A549 (cell line): ENCODE measurements at regions not wholly inside any gene's neighbourhood (a gene's known extent, or its start where the extent isn't known, plus 50 kb on each side); places are given as distances from the start of the nearest gene placed in this dataset.

Experiments used
- ATAC-seq, 2 experiments: fragments of 200-7000 bp in 1 of 2; fragments of >200 bp in 1 of 2; cut with Nextera tagmentation in 1 of 2; cut with Tn5 transposase in 1 of 2; 3 replicates each; pipeline versions ENCODE4 v1.8.0 to v1.9.1; 2018 to 2020; ENCODE audit warnings: mild to moderate bottlenecking in 1 of 2, moderate library complexity in 1 of 2
- CTCF ChIA-PET: fragments of 300-600 bp; sonication (Branson Sonifier 250); formaldehyde crosslinking; extraction: SDS; loops from one replicate; lab custom pipeline; 2021; ENCODE audit warnings: antibody characterized with exemption, inconsistent platforms; lab: Yijun Ruan, JAX
- POLR2A ChIA-PET: fragments of 350-600 bp; formaldehyde crosslinking; extraction: SDS; loops from one replicate; lab custom pipeline; 2021; ENCODE audit warnings: antibody characterized with exemption, inconsistent platforms; lab: Yijun Ruan, JAX
- DNase-seq, 2 experiments: peaks; one replicate each; pipeline versions ENCODE4 v3.0.0 to v3.0.0-alpha.2; 2011 to 2016; ENCODE audit warnings: low read depth in 1 of 2, low spot score in 1 of 2
- FAIRE-seq: peaks from 2 replicates; lab custom pipeline; 2011; peaks lifted over from hg19 to GRCh38; lab: Jason Lieb, UNC
- H3K27ac ChIP-seq, 2 experiments: fragments of >200 bp; sonication (Bioruptor Twin); formaldehyde crosslinking; 3 replicates each; pipeline ENCODE4 v1.5.1; 2016 to 2017
- H3K4me1 ChIP-seq: fragments of >200 bp; sonication (Bioruptor Twin); formaldehyde crosslinking; 3 replicates; pipeline ENCODE4 v1.6.1; 2016
- H3K4me2 ChIP-seq: fragments of >200 bp; sonication (Bioruptor Twin); formaldehyde crosslinking; 3 replicates; pipeline ENCODE4 v1.6.1; 2016
- H3K4me3 ChIP-seq: fragments of >200 bp; sonication (Bioruptor Twin); formaldehyde crosslinking; 3 replicates; pipeline ENCODE4 v1.5.1; 2016
- H3K9me3 ChIP-seq: fragments of >200 bp; sonication (Bioruptor Twin); formaldehyde crosslinking; 3 replicates; pipeline ENCODE4 v1.6.1; 2016
- BHLHE40 ChIP-seq: IDR thresholded peaks from 2 replicates; pipeline ENCODE4 v1.6.1; 2012; ENCODE audit warnings: low read depth, low read length, inconsistent platforms
- CEBPB ChIP-seq, 2 experiments: fragments of >200 bp in 1 of 2; sonication (Bioruptor Twin) in 1 of 2; formaldehyde crosslinking in 1 of 2; IDR thresholded peaks; 2 replicates each; pipeline ENCODE4 v1.6.1; 2012 to 2016
- CHD2 ChIP-seq: fragments of 150-350 bp; IDR thresholded peaks from 2 replicates; pipeline ENCODE4 v1.6.1; 2014; ENCODE audit warnings: low read length; ENCODE audit not compliant: partially characterized antibody
- CHD4 ChIP-seq: fragments of 200-600 bp; sonication (generic); IDR thresholded peaks from 2 replicates; pipeline ENCODE4 v1.6.1; 2016; ENCODE audit warnings: antibody characterized with exemption, mild to moderate bottlenecking, borderline replicate concordance
- EHF ChIP-seq: fragments of 250-450 bp; sonication (Bioruptor Pico); IDR thresholded peaks from 2 replicates; pipeline ENCODE4 v1.5.0; 2020; ENCODE audit warnings: mild to moderate bottlenecking
- EP300 ChIP-seq, 2 experiments: fragments of >200 bp; sonication (Bioruptor Twin); formaldehyde crosslinking; IDR thresholded peaks; 2 replicates in 1 of 2; 3 replicates in 1 of 2; pipeline ENCODE4 v1.6.1; 2016 to 2017
- ESRRA ChIP-seq: fragments of 150-350 bp; IDR thresholded peaks from 2 replicates; pipeline ENCODE4 v1.6.1; 2014; ENCODE audit warnings: mild to moderate bottlenecking, low read length, borderline replicate concordance
- FOSB ChIP-seq: fragments of 250-450 bp; sonication (Bioruptor Pico); IDR thresholded peaks from 2 replicates; pipeline ENCODE4 v1.5.0; 2020; ENCODE audit warnings: mild to moderate bottlenecking, moderate library complexity
- FOSL2 ChIP-seq, 2 experiments: fragments of 450-650 bp in 1 of 2; fragments of >200 bp in 1 of 2; sonication (Bioruptor Twin) in 1 of 2; formaldehyde crosslinking; IDR thresholded peaks; 2 replicates each; pipeline versions ENCODE4 v1.5.0 to v1.6.1; 2016 to 2020; ENCODE audit warnings: mild to moderate bottlenecking in 1 of 2, moderate library complexity in 1 of 2
- HEYL ChIP-seq: fragments of 250-450 bp; sonication (Bioruptor Pico); IDR thresholded peaks from 2 replicates; pipeline ENCODE4 v1.8.0; 2021; ENCODE audit warnings: mild to moderate bottlenecking, moderate library complexity
- JUNB ChIP-seq: fragments of >200 bp; sonication (Bioruptor Twin); formaldehyde crosslinking; IDR thresholded peaks from 2 replicates; pipeline ENCODE4 v1.6.1; 2016
- KDM5A ChIP-seq: fragments of 200-600 bp; sonication (generic); IDR thresholded peaks from 2 replicates; pipeline ENCODE4 v1.6.1; 2016; ENCODE audit warnings: antibody characterized with exemption, mild to moderate bottlenecking
- MAZ ChIP-seq: fragments of 150-350 bp; IDR thresholded peaks from 2 replicates; pipeline ENCODE4 v1.6.1; 2014; ENCODE audit warnings: antibody characterized with exemption, low read depth, low read length, borderline replicate concordance
- MYC ChIP-seq: IDR thresholded peaks from 2 replicates; pipeline ENCODE4 v1.6.1; 2012; ENCODE audit warnings: mild to moderate bottlenecking, inconsistent platforms, low read length, improper control_type of control experiment, borderline replicate concordance
- NFE2L2 ChIP-seq: fragments of 150-350 bp; conservative IDR thresholded peaks from 2 replicates; pipeline ENCODE4 v1.6.1; 2014; ENCODE audit warnings: low read length
- PBX3 ChIP-seq: IDR thresholded peaks from 2 replicates; pipeline ENCODE4 v1.6.1; 2012
- PHF8 ChIP-seq: fragments of 200-600 bp; sonication (generic); IDR thresholded peaks from 2 replicates; pipeline ENCODE4 v1.6.1; 2016; ENCODE audit warnings: low read depth, mild to moderate bottlenecking, antibody characterized with exemption, moderate library complexity, borderline replicate concordance
- POLR2AphosphoS2 ChIP-seq: conservative IDR thresholded peaks from 2 replicates; pipeline ENCODE4 v1.6.1; 2012; ENCODE audit warnings: low read length, improper control_type of control experiment, inconsistent platforms
- RFX5 ChIP-seq: fragments of 450-650 bp; IDR thresholded peaks from 2 replicates; pipeline ENCODE4 v1.7.1; 2014; ENCODE audit warnings: antibody characterized with exemption, mild to moderate bottlenecking, moderate library complexity
- SMC3 ChIP-seq: fragments of >200 bp; sonication (Bioruptor Twin); formaldehyde crosslinking; IDR thresholded peaks from 3 replicates; pipeline ENCODE4 v1.6.1; 2018; ENCODE audit warnings: inconsistent platforms
- TFCP2L1 ChIP-seq: fragments of 250-450 bp; sonication (Bioruptor Pico); IDR thresholded peaks from 2 replicates; pipeline ENCODE4 v1.5.0; 2021; ENCODE audit warnings: mild to moderate bottlenecking
- TP53 ChIP-seq: fragments of 250-450 bp; sonication (Bioruptor Pico); IDR thresholded peaks from 2 replicates; pipeline ENCODE4 v1.5.0; 2021; ENCODE audit warnings: mild to moderate bottlenecking, moderate library complexity
- ZC3H11A ChIP-seq: fragments of 450-650 bp; IDR thresholded peaks from 2 replicates; pipeline ENCODE4 v1.6.1; 2014; ENCODE audit warnings: antibody characterized with exemption, mild to moderate bottlenecking
- ZFP36 ChIP-seq: fragments of 450-650 bp; IDR thresholded peaks from 2 replicates; pipeline ENCODE4 v1.6.1; 2014; ENCODE audit warnings: borderline replicate concordance; ENCODE audit not compliant: partially characterized antibody
- ZNF302 ChIP-seq: fragments of 250-450 bp; sonication (Bioruptor Pico); IDR thresholded peaks from 2 replicates; pipeline ENCODE4 v1.9.0; 2021; ENCODE audit warnings: inconsistent platforms, mild to moderate bottlenecking, moderate library complexity
- ZSCAN20 ChIP-seq: fragments of 250-450 bp; sonication (Bioruptor Pico); IDR thresholded peaks from 2 replicates; pipeline ENCODE4 v1.8.0; 2022; ENCODE audit warnings: mild to moderate bottlenecking, moderate library complexity
- WGBS: methylation state at CpG from one replicate; pipeline ENCODE4 v1.1.6; 2017; ENCODE audit errors: missing lambda C conversion rate; 5-methylcytosine and 5-hydroxymethylcytosine counted together

GRCh38 chr6:6740595-6740994, 152.1 kb downstream of the LY86 start:
- no peak for DNase-seq
- no peak for FAIRE-seq
- POLR2A ChIA-PET, result no interaction called here
- Histone ChIP-seq H3K9me3 (no peaks in the 10 kb centered on the region), H3K27ac (no peak overlapping the region), H3K4me1 (no peaks in the 10 kb centered on the region), H3K4me3 (no peak overlapping the region), H3K4me2 (no peak overlapping the region)
- CTCF ChIA-PET, result interaction anchor here (0.6 to 1.2 kb wide), 2 partner anchors 11 to 189 kb away, joined by 3 to 4 read pairs; no protein-coding TSS in a partner anchor
- ATAC-seq, result no peak
- 66% methylated on average over 5 of the region's 7 CpGs for WGBS
- TF ChIP-seq HEYL (CRISPR knock-in tag), result no peak
- no peak for TF ChIP-seq EP300 (IDR thresholded peaks at IDR 0.05)
- no peak for TF ChIP-seq ZFP36
- TF ChIP-seq FOSB (CRISPR knock-in tag), result no peak
- no peak for TF ChIP-seq POLR2AphosphoS2
- no peak for TF ChIP-seq TFCP2L1 (CRISPR knock-in tag)
- no peak for TF ChIP-seq FOSL2 (IDR thresholded peaks at IDR 0.05)
- TF ChIP-seq FOSL2 (CRISPR knock-in tag; IDR thresholded peaks at IDR 0.05), result no peak
- TF ChIP-seq KDM5A, result no peak
- TF ChIP-seq PBX3, result no peak
- TF ChIP-seq RFX5, result no peak
- no peak for TF ChIP-seq ESRRA
- no peak for TF ChIP-seq MAZ
- TF ChIP-seq SMC3, result no peak

- CTCF ChIA-PET, result interaction anchor here (0.8 kb wide), 1 partner anchor 13 kb away, joined by 3 read pairs; no protein-coding TSS in a partner anchor
- FAIRE-seq (no peak), ATAC-seq (no peak), DNase-seq (no peak)
- Histone ChIP-seq H3K4me3 (no peak overlapping the region), H3K4me1 (no peaks in the 10 kb centered on the region), H3K4me2 (no peak overlapping the region), H3K27ac (no peak overlapping the region), H3K9me3 (no peaks in the 10 kb centered on the region)
- POLR2A ChIA-PET, result no interaction called here
- WGBS, result 69% methylated on average over 4 of the region's 4 CpGs
- no peak for TF ChIP-seq CHD4
- no peak for TF ChIP-seq ZC3H11A
- no peak for TF ChIP-seq EHF (CRISPR knock-in tag)
- TF ChIP-seq ZSCAN20 (CRISPR knock-in tag), result no peak
- TF ChIP-seq TP53 (CRISPR knock-in tag), result no peak
- no peak for TF ChIP-seq ZNF302 (CRISPR knock-in tag)
- no peak for TF ChIP-seq JUNB
- TF ChIP-seq PHF8, result no peak
- TF ChIP-seq MYC, result no peak
Observed at GRCh38 chr6:6741264-6741663, 152.7 kb downstream of the LY86 start.

- no peak for FAIRE-seq
- TF ChIP-seq PHF8 (no peak), ESRRA (no peak), CHD2 (no peak), MAZ (no peak), NFE2L2 (no peak), CEBPB (IDR thresholded peaks at IDR 0.05) (no peak), POLR2AphosphoS2 (no peak), BHLHE40 (no peak), JUNB (no peak), TFCP2L1 (CRISPR knock-in tag) (no peak), KDM5A (no peak), EP300 (IDR thresholded peaks at IDR 0.05) (no peak)
- DNase-seq, result no peak
- no peak overlapping the region for H3K4me2 ChIP-seq
- CTCF ChIA-PET, result interaction anchor here (1.0 to 1.4 kb wide), 2 partner anchors 18 to 501 kb away, joined by 3 to 9 read pairs; no protein-coding TSS in a partner anchor
- H3K9me3 ChIP-seq, result no peaks in the 10 kb centered on the region
- H3K27ac ChIP-seq, result no peak overlapping the region
- WGBS, result 67% methylated on average over 2 of the region's 2 CpGs
- H3K4me1 ChIP-seq, result no peaks in the 10 kb centered on the region
- POLR2A ChIA-PET, result interaction anchor here (0.6 to 0.7 kb wide), 2 partner anchors 86 to 264 kb away, joined by 3 to 10 read pairs; no protein-coding TSS in a partner anchor
- ATAC-seq, result no peak
- H3K4me3 ChIP-seq, result no peak overlapping the region
Observed at GRCh38 chr6:6742535-6742934, 154.0 kb downstream of the LY86 start.
